22Rv1 (cell line): ENCODE measurements at regions not wholly inside any gene's neighbourhood (a gene's known extent, or its start where the extent isn't known, plus 50 kb on each side); places are given as distances from the start of the nearest gene placed in this dataset.

Experiments
- ZFX ChIP-seq: fragments of 450-650 bp; IDR thresholded peaks from 2 replicates; pipeline ENCODE4 v1.6.1; 2017; ENCODE audit warnings: antibody characterized with exemption, borderline replicate concordance
- TF ChIP-seq, protein P1 (sequence below): fragments of 450-650 bp; IDR thresholded peaks from 2 replicates; pipeline ENCODE4 v1.5.1; 2017; ENCODE audit warnings: mild to moderate bottlenecking

DNA sequence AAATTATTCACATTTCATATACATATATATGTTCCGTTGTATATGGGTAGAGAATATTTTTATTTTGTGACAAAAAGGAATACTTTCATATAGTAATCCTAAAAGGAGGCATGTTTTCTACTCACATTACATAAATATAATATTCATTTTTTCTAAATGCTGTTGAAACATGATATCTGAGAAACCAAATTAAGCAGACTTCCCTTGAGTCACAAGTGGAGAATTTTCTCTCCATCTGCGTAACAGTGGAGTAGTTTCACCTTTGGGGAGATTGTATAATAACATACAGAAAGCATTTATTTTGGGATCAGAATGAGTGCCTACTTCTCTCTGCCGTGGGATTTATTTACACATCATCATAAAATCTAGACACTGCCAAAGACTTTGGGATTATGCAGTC lies 849.8 kb downstream of the NSUN3 start:
- TF ChIP-seq, protein P1, sequence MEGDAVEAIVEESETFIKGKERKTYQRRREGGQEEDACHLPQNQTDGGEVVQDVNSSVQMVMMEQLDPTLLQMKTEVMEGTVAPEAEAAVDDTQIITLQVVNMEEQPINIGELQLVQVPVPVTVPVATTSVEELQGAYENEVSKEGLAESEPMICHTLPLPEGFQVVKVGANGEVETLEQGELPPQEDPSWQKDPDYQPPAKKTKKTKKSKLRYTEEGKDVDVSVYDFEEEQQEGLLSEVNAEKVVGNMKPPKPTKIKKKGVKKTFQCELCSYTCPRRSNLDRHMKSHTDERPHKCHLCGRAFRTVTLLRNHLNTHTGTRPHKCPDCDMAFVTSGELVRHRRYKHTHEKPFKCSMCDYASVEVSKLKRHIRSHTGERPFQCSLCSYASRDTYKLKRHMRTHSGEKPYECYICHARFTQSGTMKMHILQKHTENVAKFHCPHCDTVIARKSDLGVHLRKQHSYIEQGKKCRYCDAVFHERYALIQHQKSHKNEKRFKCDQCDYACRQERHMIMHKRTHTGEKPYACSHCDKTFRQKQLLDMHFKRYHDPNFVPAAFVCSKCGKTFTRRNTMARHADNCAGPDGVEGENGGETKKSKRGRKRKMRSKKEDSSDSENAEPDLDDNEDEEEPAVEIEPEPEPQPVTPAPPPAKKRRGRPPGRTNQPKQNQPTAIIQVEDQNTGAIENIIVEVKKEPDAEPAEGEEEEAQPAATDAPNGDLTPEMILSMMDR = no peak
- TF ChIP-seq ZFX = no peak
